ENCODE measurements at regions not wholly inside any gene's neighbourhood (a gene's known extent, or its start where the extent isn't known, plus 50 kb on each side); places are given as distances from the start of the nearest gene placed in this dataset.

DNA sequence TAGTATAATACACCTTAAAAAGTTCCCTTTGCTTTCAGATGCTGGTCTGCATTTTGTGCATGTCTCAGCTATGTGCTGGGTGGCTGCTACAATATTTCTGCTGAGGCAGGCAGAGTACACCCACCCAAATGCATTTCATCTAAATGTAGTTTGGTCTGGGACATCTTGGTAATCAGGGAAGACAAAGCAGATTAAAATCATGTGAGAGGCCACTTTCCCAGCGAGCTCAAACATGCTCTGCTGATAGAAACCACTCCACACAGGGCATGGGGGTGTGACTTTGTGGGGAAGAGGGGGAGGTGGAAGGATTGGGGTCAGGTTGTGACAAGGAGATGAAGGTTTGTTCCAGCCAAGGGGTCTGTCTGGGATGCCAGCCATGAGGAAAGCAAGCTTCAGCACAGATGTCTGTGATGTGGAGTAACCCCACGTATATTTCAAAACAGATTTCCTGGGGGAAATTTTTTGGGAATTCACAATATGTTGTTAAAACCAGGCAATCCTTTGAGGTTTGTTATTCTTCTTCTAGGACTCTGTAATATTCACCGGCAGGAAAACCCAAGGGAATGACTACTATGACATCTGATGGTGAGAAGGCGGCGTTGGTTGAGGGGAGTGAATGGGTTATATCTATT lies 255.1 kb upstream of the FGGY start:
- no peak for TF ChIP-seq POLR2AphosphoS5 (IDR thresholded peaks at IDR 0.05; ENCODE audit: low read depth, low read length)
- TF ChIP-seq TAF1 (IDR thresholded peaks at IDR 0.05; ENCODE audit: borderline replicate concordance, insufficient read depth, low read length): no peak
- TF ChIP-seq, protein P1, sequence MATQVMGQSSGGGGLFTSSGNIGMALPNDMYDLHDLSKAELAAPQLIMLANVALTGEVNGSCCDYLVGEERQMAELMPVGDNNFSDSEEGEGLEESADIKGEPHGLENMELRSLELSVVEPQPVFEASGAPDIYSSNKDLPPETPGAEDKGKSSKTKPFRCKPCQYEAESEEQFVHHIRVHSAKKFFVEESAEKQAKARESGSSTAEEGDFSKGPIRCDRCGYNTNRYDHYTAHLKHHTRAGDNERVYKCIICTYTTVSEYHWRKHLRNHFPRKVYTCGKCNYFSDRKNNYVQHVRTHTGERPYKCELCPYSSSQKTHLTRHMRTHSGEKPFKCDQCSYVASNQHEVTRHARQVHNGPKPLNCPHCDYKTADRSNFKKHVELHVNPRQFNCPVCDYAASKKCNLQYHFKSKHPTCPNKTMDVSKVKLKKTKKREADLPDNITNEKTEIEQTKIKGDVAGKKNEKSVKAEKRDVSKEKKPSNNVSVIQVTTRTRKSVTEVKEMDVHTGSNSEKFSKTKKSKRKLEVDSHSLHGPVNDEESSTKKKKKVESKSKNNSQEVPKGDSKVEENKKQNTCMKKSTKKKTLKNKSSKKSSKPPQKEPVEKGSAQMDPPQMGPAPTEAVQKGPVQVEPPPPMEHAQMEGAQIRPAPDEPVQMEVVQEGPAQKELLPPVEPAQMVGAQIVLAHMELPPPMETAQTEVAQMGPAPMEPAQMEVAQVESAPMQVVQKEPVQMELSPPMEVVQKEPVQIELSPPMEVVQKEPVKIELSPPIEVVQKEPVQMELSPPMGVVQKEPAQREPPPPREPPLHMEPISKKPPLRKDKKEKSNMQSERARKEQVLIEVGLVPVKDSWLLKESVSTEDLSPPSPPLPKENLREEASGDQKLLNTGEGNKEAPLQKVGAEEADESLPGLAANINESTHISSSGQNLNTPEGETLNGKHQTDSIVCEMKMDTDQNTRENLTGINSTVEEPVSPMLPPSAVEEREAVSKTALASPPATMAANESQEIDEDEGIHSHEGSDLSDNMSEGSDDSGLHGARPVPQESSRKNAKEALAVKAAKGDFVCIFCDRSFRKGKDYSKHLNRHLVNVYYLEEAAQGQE (IDR thresholded peaks at IDR 0.05; ENCODE audit: insufficient read depth in 1 of 2, low read depth in 2 of 2, low read length in 2 of 2): no peak
- TF ChIP-seq SIN3A (IDR thresholded peaks at IDR 0.05; ENCODE audit: borderline replicate concordance, insufficient read depth, low read length): no peak
- no peak for TF ChIP-seq FOXP2 (optimal IDR thresholded peaks at IDR 0.05; ENCODE audit: borderline replicate concordance, extremely low read depth, extremely low read length, insufficient read depth)

Data from PFSK-1 (cell line).